Activated gamma-delta T cell treated with Interleukin-2 at 50 U/mL for 16 hours (primary cell): ENCODE measurements at regions not wholly inside any gene's neighbourhood (a gene's known extent, or its start where the extent isn't known, plus 50 kb on each side); places are given as distances from the start of the nearest gene placed in this dataset.

Experiments used
- DNase-seq: peaks from one replicate; pipeline ENCODE4 v3.0.0-alpha.2; 2020

- no peak for DNase-seq
Observed at GRCh38 chr18:61756244-61756643, 136.6 kb downstream of the RNF152 start.

- no peak for DNase-seq
Observed at GRCh38 chr18:61755555-61755954, 137.3 kb downstream of the RNF152 start.

- no peak for DNase-seq
Observed at GRCh38 chr18:61754039-61754583, 138.7 kb downstream of the RNF152 start.

GRCh38 chr18:61753373-61753772 lies 139.4 kb downstream of the RNF152 start:
- no peak for DNase-seq

- DNase-seq = no peak
Observed at GRCh38 chr18:61752973-61753372, 139.8 kb downstream of the RNF152 start.

GRCh38 chr18:61750840-61751668 lies 141.8 kb downstream of the RNF152 start:
- DNase-seq = no peak

DNA sequence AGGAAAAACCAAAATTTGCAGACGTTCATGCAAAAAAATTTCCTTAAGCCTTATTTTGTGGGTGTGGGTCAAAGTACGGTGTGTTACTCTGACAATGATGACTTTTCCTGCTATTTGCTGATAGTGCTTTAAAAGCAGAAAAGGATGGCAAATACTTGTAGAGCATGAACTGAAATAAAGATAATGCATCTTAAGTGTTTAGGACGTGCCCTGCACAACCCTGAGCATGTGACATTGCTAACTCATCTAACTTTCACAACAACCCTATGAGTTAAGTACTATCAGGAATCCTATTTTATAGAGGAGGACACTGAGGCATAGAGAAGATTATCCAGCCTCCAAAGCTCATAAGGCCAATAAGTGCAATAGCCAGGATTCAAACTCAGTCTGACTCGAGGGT lies 143.3 kb downstream of the RNF152 start:
- DNase-seq = no peak

DNA sequence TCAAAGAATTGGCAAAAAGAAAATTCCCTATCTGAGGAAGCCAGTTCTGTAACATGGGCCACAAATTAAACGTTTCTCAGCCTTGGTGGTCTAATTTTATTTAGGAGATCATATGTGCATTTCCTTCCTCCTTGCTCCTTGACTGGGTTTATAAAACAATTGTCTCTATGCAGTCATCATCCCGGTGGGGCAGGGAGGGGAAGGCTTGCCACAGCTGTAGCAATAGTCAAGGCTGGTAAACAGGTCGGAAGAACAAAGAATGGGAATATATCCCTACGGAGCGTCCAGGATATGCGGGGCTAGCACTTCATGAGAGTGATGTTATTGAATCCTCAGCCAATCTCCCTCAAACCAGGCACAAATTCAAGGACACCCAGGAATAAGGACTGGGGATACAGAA lies 143.8 kb downstream of the RNF152 start:
- DNase-seq = no peak

DNA sequence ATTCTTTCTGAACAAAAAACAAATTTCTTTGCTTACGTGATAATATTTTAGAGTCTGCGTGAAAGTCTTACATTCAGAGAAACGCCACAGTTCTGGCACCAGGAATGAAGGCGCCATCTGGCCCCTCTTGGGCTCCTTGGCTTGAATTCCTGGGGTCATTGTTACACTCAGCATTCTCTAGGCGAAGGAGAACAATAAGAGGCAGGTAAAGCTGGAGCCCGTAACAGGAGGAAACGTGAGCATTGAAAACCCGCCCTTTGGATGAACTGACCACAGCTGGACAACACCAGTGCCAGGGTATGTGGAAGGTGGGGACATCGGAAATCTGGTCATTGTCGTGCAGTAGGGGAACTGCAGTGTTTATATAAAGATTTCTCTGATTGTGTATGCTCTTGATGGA lies 144.8 kb downstream of the RNF152 start:
- DNase-seq = no peak

GRCh38 chr18:61743775-61744531 lies 148.9 kb downstream of the RNF152 start:
- DNase-seq = no peak

DNA sequence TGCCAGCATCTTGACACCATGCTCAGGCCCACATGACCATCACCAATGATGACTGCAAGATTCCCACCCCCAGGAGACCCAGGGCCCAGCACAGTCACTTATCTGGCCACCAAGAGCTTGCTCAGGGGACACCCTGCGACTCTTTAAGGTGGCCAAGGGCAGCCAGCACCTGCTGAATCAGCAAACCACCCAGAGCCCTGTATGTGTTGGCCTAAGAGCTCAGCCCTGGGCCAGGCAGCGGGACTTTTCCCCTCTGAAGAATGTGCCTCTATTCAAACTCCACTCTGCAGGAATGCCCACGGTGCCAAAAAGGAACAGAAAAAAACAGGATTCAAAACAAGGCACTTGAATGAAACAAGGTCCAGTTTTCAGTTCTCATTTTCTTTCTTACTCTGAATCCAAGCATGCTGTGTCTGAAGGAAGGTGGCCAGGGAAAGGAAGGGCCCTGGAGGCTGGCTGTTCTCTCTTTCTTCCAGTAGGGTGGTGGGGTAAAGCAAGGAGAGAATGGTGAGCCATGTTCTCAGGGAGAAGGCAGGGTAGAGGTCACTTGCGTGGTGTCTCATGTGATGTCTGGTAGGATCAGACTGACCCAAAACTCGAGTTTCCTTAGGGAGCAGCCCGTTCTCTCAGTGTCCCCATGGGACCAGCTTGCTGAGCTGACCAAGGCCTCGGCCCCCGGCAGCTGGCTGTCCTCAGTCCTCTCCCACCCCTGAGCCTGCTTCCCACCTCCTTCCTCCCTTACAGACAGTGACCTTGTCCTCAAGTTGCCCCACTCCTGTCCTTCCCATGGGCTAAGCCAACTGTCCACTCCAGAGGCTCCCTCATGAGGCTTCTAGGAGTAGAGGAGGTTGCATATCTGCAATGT lies 150.0 kb downstream of the RNF152 start:
- no peak for DNase-seq

DNA sequence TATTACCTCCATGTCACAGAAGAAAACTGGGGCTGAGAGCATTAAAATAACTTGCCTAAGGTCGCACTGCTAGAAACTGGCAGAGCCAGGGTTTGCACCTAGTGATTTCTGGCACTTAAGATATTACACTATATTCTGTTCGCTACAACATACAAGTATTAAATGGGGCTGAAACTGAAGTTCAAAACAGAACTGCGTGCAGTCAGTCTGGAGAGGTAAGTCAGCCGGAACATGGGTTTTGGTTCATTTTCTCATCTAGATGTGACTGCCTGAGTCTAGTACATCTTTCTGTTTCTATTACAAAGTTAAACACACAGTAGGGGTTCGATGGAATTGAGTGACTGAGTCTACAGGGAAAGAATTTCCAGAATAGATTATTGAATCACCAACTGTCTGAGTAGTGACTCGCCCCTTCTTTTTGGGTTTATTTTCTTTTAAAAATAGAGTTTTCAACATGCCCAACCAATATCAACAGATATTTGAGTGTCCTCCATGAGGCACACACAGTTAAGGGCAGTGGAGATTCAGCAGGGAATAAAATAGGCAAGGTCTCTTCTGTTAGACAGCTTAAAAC lies 150.8 kb downstream of the RNF152 start:
- DNase-seq = no peak

GRCh38 chr18:61738488-61738887 lies 154.3 kb downstream of the RNF152 start:
- DNase-seq = no peak

GRCh38 chr18:61738042-61738441 lies 154.8 kb downstream of the RNF152 start:
- no peak for DNase-seq

DNA sequence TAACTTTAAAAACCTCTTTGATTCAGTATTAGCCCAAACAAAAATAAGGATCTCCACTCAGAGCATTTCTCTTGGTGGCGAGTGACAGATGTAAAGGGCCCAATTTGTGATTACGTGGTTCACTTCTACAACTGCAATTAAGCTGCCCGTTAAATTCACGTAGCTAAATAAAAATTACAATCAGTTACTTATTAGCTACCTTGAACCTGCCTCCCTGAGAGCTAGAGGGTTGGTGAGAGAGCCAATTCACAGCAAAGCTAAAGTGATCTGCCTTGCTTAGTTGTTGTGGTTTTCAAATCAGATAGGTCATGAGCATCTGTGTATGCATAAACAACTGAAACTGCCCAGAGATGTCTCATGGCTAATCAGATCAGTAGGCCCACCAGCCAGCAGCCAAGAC lies 156.7 kb downstream of the RNF152 start:
- DNase-seq = no peak

DNA sequence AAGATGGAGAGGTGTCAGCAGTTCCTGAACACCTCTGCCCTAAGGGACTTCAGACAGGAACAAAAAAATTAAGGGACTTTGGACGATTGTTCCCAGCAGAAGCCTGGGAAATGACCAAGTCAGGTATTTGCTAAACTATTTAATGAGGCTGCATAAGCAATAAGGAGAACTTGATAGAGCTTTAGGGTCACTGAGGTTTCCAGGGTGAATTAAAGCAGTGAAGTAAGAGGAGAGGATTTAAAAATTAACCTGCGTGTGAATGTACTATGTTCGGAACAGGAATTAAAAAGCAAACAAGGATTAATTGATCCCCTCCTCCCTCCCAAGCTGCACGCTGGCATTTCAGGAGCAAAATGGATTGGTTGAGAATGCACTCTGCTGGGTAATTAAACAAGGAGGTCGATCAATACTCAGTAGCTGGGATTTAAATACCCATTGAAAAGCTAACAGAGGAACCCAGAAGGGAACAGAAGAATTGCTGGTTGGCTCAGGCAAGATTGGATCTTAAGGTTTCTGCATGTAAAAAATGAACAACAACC lies 157.2 kb downstream of the RNF152 start:
- no peak for DNase-seq

DNA sequence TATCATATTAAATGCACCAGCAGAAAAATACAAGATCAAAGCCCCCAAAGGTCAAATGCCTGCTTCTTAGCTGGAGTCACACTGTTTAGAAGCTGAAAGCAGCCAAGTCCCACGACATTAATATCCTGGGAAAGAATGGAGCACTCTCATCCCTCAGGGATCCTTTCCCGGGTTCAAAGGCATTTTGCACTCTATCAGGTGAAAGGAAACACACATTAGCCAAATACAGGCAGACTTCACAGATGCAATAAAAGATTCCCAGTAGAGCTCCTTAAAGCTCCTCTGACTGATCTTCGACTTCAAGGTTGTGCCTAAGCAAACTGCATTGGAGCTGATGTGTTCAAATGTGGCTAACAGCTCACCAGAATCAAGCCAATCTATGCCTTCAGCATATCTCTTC lies 158.4 kb downstream of the RNF152 start:
- no peak for DNase-seq

GRCh38 chr18:61732854-61733253 lies 160.0 kb downstream of the RNF152 start:
- DNase-seq = no peak

DNA sequence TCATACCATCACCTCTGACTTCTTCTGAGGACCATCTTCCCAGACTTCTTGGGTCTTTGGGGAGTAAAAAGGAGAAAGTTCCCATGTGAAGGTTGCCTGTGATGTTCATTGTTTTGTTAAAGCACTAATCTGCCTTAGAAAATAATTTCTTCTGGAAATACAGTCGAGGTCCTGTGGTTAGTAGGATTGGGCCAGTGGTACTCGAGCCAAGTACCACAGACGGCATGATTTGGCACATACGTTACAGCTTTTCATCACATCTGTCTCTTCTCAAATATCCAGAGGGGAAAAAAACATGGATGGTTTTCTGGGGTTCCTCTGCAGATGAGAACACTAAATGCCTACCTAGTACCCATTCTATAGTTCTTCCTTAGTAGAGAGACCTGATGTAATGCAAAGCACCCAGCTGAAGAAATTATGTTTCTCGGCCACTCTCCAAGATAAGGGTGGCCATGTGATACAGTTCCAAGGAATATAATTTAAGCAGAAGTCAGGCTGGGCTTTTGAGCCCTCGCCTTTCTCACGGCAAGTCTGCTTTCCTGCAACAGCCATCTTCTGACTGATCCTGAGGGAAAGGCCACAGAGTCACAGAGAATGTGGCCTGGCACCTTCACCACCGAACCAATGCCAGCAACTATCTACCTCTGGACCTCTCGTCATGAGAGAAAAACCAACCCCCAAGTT lies 161.0 kb downstream of the RNF152 start:
- DNase-seq = no peak

- no peak for DNase-seq
Observed at GRCh38 chr18:61731178-61731577, 161.6 kb downstream of the RNF152 start.

GRCh38 chr18:61729322-61729721 lies 163.5 kb downstream of the RNF152 start:
- no peak for DNase-seq
